NCI-H82 (cell line): ENCODE measurements at regions not wholly inside any gene's neighbourhood (a gene's known extent, or its start where the extent isn't known, plus 50 kb on each side); places are given as distances from the start of the nearest gene placed in this dataset.
"Not testable (repeated sequence)": the region's sequence is repeated elsewhere in the genome, so short reads cannot be mapped to it uniquely, and the experiment has no call there.

Experiments
- DNase-seq: peaks from one replicate; lab custom pipeline; 2025; lab: John Stamatoyannopoulos, UW

- not testable (repeated sequence) for DNase-seq
Measured at GRCh38 chr6:57985734-57986133, 668.3 kb downstream of the PRIM2 start.

- DNase-seq: not testable (repeated sequence)
Measured at GRCh38 chr6:57986584-57986983, 669.2 kb downstream of the PRIM2 start.

- DNase-seq: not testable (repeated sequence)
Measured at GRCh38 chr6:57989520-57990080, 672.2 kb downstream of the PRIM2 start.

GRCh38 chr6:57998858-57999619, 681.6 kb downstream of the PRIM2 start:
- not testable (repeated sequence) for DNase-seq

- DNase-seq: not testable (repeated sequence)
Measured at GRCh38 chr6:58000233-58000632, 682.8 kb downstream of the PRIM2 start.

- peak; percentile 49 for DNase-seq
Measured at GRCh38 chr6:58003417-58004167, 686.2 kb downstream of the PRIM2 start.

- DNase-seq: not testable (repeated sequence)
Measured at GRCh38 chr6:58007334-58008000, 690.0 kb downstream of the PRIM2 start.

GRCh38 chr6:58008001-58008335, 690.5 kb downstream of the PRIM2 start:
- not testable (repeated sequence) for DNase-seq

GRCh38 chr6:58011954-58012600, 694.6 kb downstream of the PRIM2 start:
- not testable (repeated sequence) for DNase-seq

- not testable (repeated sequence) for DNase-seq
Measured at GRCh38 chr6:58016614-58017013, 699.2 kb downstream of the PRIM2 start.

GRCh38 chr6:58028188-58028587, 710.8 kb downstream of the PRIM2 start:
- not testable (repeated sequence) for DNase-seq

- not testable (repeated sequence) for DNase-seq
Measured at GRCh38 chr6:58038213-58038612, 720.8 kb downstream of the PRIM2 start.

- DNase-seq: not testable (repeated sequence)
Measured at GRCh38 chr6:58046584-58046983, 729.2 kb downstream of the PRIM2 start.

- DNase-seq: not testable (repeated sequence)
Measured at GRCh38 chr6:58047389-58047788, 730.0 kb downstream of the PRIM2 start.

GRCh38 chr6:58047865-58048264, 730.4 kb downstream of the PRIM2 start:
- DNase-seq: peak; percentile 45

- DNase-seq: peak; percentile 51
Measured at GRCh38 chr6:58055465-58056176, 738.2 kb downstream of the PRIM2 start.

- DNase-seq: peak; percentile 92
Measured at GRCh38 chr6:58059701-58060100, 742.3 kb downstream of the PRIM2 start.

GRCh38 chr6:58063542-58063941, 746.1 kb downstream of the PRIM2 start:
- not testable (repeated sequence) for DNase-seq

- DNase-seq: not testable (repeated sequence)
Measured at GRCh38 chr6:58067867-58068548, 750.6 kb downstream of the PRIM2 start.

- no peak for DNase-seq
Measured at GRCh38 chr6:58073263-58073662, 755.8 kb downstream of the PRIM2 start.
